ENCODE measurements at regions not wholly inside any gene's neighbourhood (a gene's known extent, or its start where the extent isn't known, plus 50 kb on each side); places are given as distances from the start of the nearest gene placed in this dataset.
A peak's percentile ranks its signal among the peaks of the same experiment; 100 is the strongest.

DNA sequence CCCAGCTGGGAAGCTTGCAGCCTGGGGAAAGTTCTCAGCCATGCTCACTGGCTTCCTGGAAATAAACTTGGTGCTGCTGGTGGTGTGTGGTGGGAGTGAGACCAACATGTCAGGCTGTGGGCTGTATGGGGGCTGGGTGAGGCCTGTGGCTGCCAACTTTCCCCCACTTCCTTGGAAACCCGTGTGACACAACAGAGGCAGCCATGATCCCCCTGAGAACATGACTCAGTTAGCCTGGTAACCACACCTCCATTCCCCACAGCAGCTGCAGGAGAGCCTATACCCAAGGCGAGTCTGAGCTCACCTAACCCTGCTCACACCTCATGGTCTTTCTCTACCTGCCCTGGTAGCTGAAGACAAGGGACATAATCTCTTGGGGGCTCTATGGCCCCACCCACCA, 72.7 kb upstream of the RGMB start:
- in situ Hi-C loops (cut with HindIII; ENCODE audit: low pct_unique_long_range_greater_than_20kb, low sequenced_read_pairs) = no loop called here
- DNase-seq (ENCODE audit: low read depth, low spot score) = no peak

- no peak for DNase-seq (ENCODE audit: low read depth, low spot score)
- in situ Hi-C loops (cut with HindIII; ENCODE audit: low pct_unique_long_range_greater_than_20kb, low sequenced_read_pairs) = no loop called here
These were observed 67.6 kb upstream of the RGMB start for GRCh38 chr5:98705841-98706240.

GRCh38 chr5:98709681-98710080, 63.8 kb upstream of the RGMB start:
- in situ Hi-C loops (cut with HindIII; ENCODE audit: low pct_unique_long_range_greater_than_20kb, low sequenced_read_pairs) = no loop called here
- peak; percentile 92 for DNase-seq (ENCODE audit: low read depth, low spot score)

DNA sequence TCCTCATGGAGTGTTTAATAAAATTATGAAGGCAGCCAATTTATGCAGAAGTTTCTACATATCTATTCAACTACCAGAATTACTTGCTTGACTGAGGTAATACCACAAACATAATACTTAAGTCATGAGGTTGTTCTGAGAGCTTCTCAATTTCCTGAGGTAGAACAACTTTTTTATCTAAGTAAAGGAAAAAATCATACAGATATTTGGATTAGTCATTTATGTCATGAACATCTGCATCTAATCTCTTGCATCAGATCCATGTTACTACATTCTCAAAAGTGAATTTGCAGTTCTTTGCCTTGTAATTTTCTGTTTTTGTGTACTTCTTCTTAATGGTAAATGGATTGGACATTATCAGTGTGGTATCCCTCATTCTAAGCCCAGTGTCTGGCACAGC, 60.4 kb upstream of the RGMB start:
- no peak for DNase-seq (ENCODE audit: low read depth, low spot score)
- in situ Hi-C loops (cut with HindIII; ENCODE audit: low pct_unique_long_range_greater_than_20kb, low sequenced_read_pairs) = no loop called here

- in situ Hi-C loops (cut with HindIII; ENCODE audit: low pct_unique_long_range_greater_than_20kb, low sequenced_read_pairs) = no loop called here
These were observed 59.6 kb upstream of the RGMB start for GRCh38 chr5:98713856-98714255.

DNA sequence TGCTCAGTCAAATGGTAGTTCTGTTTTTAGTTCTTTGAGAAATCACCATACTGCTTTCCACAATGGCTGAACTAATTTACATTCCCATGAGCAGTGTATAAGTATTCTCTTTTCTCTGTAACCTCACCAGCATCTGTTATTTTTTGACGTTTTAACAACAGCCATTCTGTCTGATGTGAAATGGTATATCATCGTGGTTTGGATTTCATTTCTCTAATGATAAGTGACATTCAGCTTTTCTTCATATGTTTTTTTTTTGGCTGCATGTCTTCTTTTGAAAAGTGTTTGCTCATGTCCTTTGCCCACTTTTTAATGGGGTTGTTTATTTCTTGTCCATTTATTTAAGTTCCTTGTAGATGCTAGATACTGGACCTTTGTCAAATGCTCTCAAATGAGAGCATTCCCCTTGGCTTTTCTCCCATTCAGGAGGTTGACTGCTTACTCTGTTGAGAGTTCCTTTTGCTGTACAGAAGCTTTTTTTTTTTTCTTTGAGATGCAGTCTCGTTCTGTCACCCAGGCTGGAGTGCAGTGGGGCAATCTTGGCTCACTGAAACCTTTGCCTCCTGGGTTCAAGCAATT, 58.7 kb upstream of the RGMB start:
- in situ Hi-C loops (cut with HindIII; ENCODE audit: low pct_unique_long_range_greater_than_20kb, low sequenced_read_pairs) = no loop called here

More at GRCh38 chr5:98713856-98714255, 59.6 kb upstream of the RGMB start:
- DNase-seq (ENCODE audit: low read depth, low spot score) = no peak

DNA sequence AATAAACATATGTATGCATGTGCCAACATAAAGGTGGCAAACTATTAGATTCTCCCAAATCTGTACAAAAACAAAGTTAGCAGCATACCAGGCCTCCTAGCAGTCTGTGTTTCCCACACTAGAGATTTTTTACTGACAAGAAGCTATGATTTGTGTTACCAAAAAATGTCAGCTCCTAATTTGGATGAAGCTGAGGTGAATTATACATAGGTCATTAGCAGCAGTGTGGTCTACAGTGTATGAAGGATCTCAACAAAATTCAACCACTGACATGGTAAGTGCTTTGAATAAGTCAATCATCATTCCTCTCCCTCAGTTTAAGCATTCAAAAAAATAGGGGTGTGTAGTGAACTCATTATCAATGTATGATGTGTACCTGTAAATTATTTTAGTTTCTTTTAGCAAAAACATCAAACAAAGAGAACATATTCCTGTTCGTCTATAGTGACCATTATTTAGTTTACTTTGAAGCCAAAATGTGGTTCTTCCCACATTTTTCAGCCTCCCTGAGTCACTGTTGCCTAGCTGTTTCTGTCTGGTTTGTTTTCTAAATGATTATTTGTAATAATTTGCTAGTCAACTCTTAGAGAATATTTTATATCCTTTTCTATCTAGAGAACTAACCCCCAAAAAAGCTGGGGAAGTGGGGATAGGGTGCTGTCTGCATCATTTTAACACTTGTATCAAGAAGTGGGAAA, 52.1 kb upstream of the RGMB start:
- in situ Hi-C loops (cut with HindIII; ENCODE audit: low pct_unique_long_range_greater_than_20kb, low sequenced_read_pairs) = no loop called here
- DNase-seq (ENCODE audit: low read depth, low spot score) = no peak

More for the DNA sequence above, 58.7 kb upstream of the RGMB start:
- DNase-seq (ENCODE audit: low read depth, low spot score) = no peak

- no peak for DNase-seq (ENCODE audit: low read depth, low spot score)
These were observed 51.3 kb upstream of the RGMB start for GRCh38 chr5:98722188-98722587.

GRCh38 chr5:98723061-98723460, 50.4 kb upstream of the RGMB start:
- no peak for DNase-seq (ENCODE audit: low read depth, low spot score)
- in situ Hi-C loops (cut with HindIII; ENCODE audit: low pct_unique_long_range_greater_than_20kb, low sequenced_read_pairs) = no loop called here

More at GRCh38 chr5:98722188-98722587, 51.3 kb upstream of the RGMB start:
- in situ Hi-C loops (cut with HindIII; ENCODE audit: low pct_unique_long_range_greater_than_20kb, low sequenced_read_pairs) = no loop called here

Small RNA genes in the stretch of these regions (small RNA-seq; reads per million reads assigned to genes)
- gene AC008834.1 = 0 reads per million in 2 experiments
- 0 reads per million in 2 experiments for gene AC074133.1
- 0 reads per million in 2 experiments for gene MRPS35P2

Data from SK-MEL-5 (cell line).